Hindlimb muscle (tissue), 1 donor: ENCODE measurements at regions not wholly inside any gene's neighbourhood (a gene's known extent, or its start where the extent isn't known, plus 50 kb on each side); places are given as distances from the start of the nearest gene placed in this dataset.

Experiments used
- DNase-seq: peaks from one replicate; pipeline ENCODE4 v3.0.0-alpha.2; 2013

- no peak for DNase-seq
These were observed 452.4 kb downstream of the ZEB2 start for GRCh38 chr2:144067506-144067905.

GRCh38 chr2:144063602-144064001 is 456.3 kb downstream of the ZEB2 start:
- DNase-seq: no peak

- DNase-seq: peak; percentile 40
These were observed 465.0 kb downstream of the ZEB2 start for GRCh38 chr2:144054911-144055310.

- DNase-seq: no peak
These were observed 467.8 kb downstream of the ZEB2 start for GRCh38 chr2:144052083-144052482.

- DNase-seq: no peak
These were observed 470.8 kb downstream of the ZEB2 start for GRCh38 chr2:144049137-144049536.

- no peak for DNase-seq
These were observed 471.3 kb downstream of the ZEB2 start for GRCh38 chr2:144048631-144049060.

GRCh38 chr2:144042751-144043150 is 477.2 kb downstream of the ZEB2 start:
- no peak for DNase-seq

- no peak for DNase-seq
These were observed 478.3 kb downstream of the ZEB2 start for GRCh38 chr2:144041612-144042011.

GRCh38 chr2:144040834-144041233 is 479.1 kb downstream of the ZEB2 start:
- no peak for DNase-seq

GRCh38 chr2:144032566-144032965 is 487.4 kb downstream of the ZEB2 start:
- DNase-seq: no peak

GRCh38 chr2:144030791-144031190 is 489.1 kb downstream of the ZEB2 start:
- DNase-seq: no peak

GRCh38 chr2:144027593-144027992 is 492.3 kb downstream of the ZEB2 start:
- no peak for DNase-seq

GRCh38 chr2:144026753-144027152 is 493.2 kb downstream of the ZEB2 start:
- no peak for DNase-seq

- DNase-seq: no peak
These were observed 499.9 kb downstream of the ZEB2 start for GRCh38 chr2:144020047-144020446.

GRCh38 chr2:144015655-144016245 is 504.2 kb downstream of the ZEB2 start:
- DNase-seq: no peak

- DNase-seq: no peak
These were observed 504.9 kb downstream of the ZEB2 start for GRCh38 chr2:144015036-144015435.

GRCh38 chr2:144014103-144014502 is 505.8 kb downstream of the ZEB2 start:
- no peak for DNase-seq

- DNase-seq: no peak
These were observed 507.6 kb downstream of the ZEB2 start for GRCh38 chr2:144012304-144012703.

GRCh38 chr2:144011553-144011952 is 508.4 kb downstream of the ZEB2 start:
- no peak for DNase-seq

GRCh38 chr2:144011098-144011497 is 508.8 kb downstream of the ZEB2 start:
- DNase-seq: no peak

GRCh38 chr2:144010096-144010836 is 509.7 kb downstream of the ZEB2 start:
- DNase-seq: no peak

- DNase-seq: no peak
These were observed 513.8 kb downstream of the ZEB2 start for GRCh38 chr2:144006139-144006538.

- no peak for DNase-seq
These were observed 515.2 kb downstream of the ZEB2 start for GRCh38 chr2:144004742-144005141.

- no peak for DNase-seq
These were observed 516.4 kb downstream of the ZEB2 start for GRCh38 chr2:144003460-144004075.
